Endothelial cell of umbilical vein (primary cell): ENCODE measurements at regions not wholly inside any gene's neighbourhood (a gene's known extent, or its start where the extent isn't known, plus 50 kb on each side); places are given as distances from the start of the nearest gene placed in this dataset.

Source experiments
- EZH2 ChIP-seq: IDR thresholded peaks from 2 replicates; pipeline ENCODE4 v1.6.1; 2012; ENCODE audit warnings: borderline replicate concordance, low read depth, mild to moderate bottlenecking, moderate library complexity, low read length, inconsistent platforms; ENCODE audit not compliant: severe bottlenecking
- FOS ChIP-seq: IDR thresholded peaks from 2 replicates; pipeline ENCODE4 v1.6.1; 2011; ENCODE audit warnings: mild to moderate bottlenecking, low read length, moderate library complexity, borderline replicate concordance; ENCODE audit not compliant: insufficient read depth
- GATA2 ChIP-seq: IDR thresholded peaks from 2 replicates; pipeline ENCODE4 v1.7.0; 2011; ENCODE audit warnings: low read depth, mild to moderate bottlenecking, moderate library complexity, mixed read lengths, low read length; ENCODE audit not compliant: insufficient read length, insufficient read depth
- JUN ChIP-seq: IDR thresholded peaks from 2 replicates; pipeline ENCODE4 v1.6.1; 2011; ENCODE audit warnings: borderline replicate concordance, low read depth; ENCODE audit not compliant: insufficient read length, insufficient read depth
- MYC ChIP-seq: IDR thresholded peaks from one replicate; pipeline ENCODE4 v1.6.1; 2011; ENCODE audit warnings: mild to moderate bottlenecking, low read depth, low read length
- POLR2A ChIP-seq: IDR thresholded peaks from 2 replicates; pipeline ENCODE4 v1.6.1; 2012; ENCODE audit warnings: low read depth, mild to moderate bottlenecking, control low read depth, low read length
- POLR2AphosphoS5 ChIP-seq: IDR thresholded peaks from 2 replicates; pipeline ENCODE4 v1.6.1; 2012; ENCODE audit warnings: low read depth, mild to moderate bottlenecking, control low read depth, low read length, moderate library complexity; ENCODE audit not compliant: insufficient read depth
- TF ChIP-seq, protein P1 (sequence below), 2 donors: IDR thresholded peaks; 1 replicate in 1 of 2; 2 replicates in 1 of 2; pipeline ENCODE4 v1.5.1; 2011; ENCODE audit warnings: low read length in 2 of 2, mild to moderate bottlenecking in 2 of 2, moderate library complexity in 2 of 2, control low read depth in 1 of 2, inconsistent platforms in 1 of 2, low read depth in 1 of 2; ENCODE audit not compliant: insufficient read depth in 1 of 2; ENCODE audit errors: extremely low read depth in 1 of 2
- TF ChIP-seq, protein P2 (sequence below): IDR thresholded peaks from 2 replicates; pipeline ENCODE4 v1.6.1; 2011; ENCODE audit not compliant: insufficient read depth, insufficient read length

DNA sequence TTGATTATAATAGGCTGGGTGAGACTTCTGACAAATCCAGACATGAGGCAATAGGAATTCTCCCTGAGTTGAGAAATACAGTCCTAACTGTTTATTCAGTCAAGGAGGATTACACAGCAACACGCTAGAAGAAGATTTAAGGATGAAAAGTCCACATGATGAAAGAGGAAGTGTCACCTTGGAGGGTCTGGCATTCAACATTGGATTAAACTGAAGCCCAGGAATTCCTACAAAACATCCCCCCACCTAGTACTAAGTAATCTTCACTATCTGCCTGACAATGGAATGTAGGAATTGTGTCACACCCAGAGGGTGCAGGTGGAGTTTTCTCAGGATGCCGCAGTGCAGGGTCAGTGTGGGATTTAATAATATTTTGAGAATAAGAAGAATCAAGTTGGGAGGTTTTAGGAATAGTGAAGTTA lies 142.4 kb downstream of the SOCS6 start:
- TF ChIP-seq, protein P1, sequence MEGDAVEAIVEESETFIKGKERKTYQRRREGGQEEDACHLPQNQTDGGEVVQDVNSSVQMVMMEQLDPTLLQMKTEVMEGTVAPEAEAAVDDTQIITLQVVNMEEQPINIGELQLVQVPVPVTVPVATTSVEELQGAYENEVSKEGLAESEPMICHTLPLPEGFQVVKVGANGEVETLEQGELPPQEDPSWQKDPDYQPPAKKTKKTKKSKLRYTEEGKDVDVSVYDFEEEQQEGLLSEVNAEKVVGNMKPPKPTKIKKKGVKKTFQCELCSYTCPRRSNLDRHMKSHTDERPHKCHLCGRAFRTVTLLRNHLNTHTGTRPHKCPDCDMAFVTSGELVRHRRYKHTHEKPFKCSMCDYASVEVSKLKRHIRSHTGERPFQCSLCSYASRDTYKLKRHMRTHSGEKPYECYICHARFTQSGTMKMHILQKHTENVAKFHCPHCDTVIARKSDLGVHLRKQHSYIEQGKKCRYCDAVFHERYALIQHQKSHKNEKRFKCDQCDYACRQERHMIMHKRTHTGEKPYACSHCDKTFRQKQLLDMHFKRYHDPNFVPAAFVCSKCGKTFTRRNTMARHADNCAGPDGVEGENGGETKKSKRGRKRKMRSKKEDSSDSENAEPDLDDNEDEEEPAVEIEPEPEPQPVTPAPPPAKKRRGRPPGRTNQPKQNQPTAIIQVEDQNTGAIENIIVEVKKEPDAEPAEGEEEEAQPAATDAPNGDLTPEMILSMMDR (IDR thresholded peaks at IDR 0.05; ENCODE audit: extremely low read depth in 1 of 2, insufficient read depth in 1 of 2, low read depth in 1 of 2, low read length in 2 of 2) = no peak
- TF ChIP-seq, protein P2, sequence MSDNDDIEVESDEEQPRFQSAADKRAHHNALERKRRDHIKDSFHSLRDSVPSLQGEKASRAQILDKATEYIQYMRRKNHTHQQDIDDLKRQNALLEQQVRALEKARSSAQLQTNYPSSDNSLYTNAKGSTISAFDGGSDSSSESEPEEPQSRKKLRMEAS = no peak
- TF ChIP-seq JUN (no peak), POLR2A (no peak), EZH2 (no peak), POLR2AphosphoS5 (no peak), GATA2 (no peak), MYC (no peak), FOS (no peak)
